SK-N-SH treated with all-trans-retinoic acid at 6 μM for 48 hours (cell line): ENCODE measurements at regions not wholly inside any gene's neighbourhood (a gene's known extent, or its start where the extent isn't known, plus 50 kb on each side); places are given as distances from the start of the nearest gene placed in this dataset.

Experiments used
- ATAC-seq: fragments of 200-7000 bp; cut with Tn5 transposase; 3 replicates; pipeline ENCODE4 v1.9.1; 2020; ENCODE audit warnings: mild to moderate bottlenecking, moderate library complexity
- ARNTL ChIP-seq: fragments of 450-650 bp; formaldehyde crosslinking; IDR thresholded peaks from 2 replicates; pipeline ENCODE4 v1.5.0; 2020; ENCODE audit warnings: low read depth, mild to moderate bottlenecking, moderate library complexity, borderline replicate concordance
- BACH2 ChIP-seq: fragments of 250-450 bp; sonication (Bioruptor Pico); IDR thresholded peaks from 2 replicates; pipeline ENCODE4 v1.9.0; 2021; ENCODE audit warnings: mild to moderate bottlenecking, borderline replicate concordance
- CSDC2 ChIP-seq: fragments of 250-450 bp; sonication (Bioruptor Pico); IDR thresholded peaks from 2 replicates; pipeline ENCODE4 v1.5.0; 2020; ENCODE audit warnings: mild to moderate bottlenecking, moderate library complexity
- GLIS3 ChIP-seq: fragments of 250-450 bp; sonication (Bioruptor Pico); IDR thresholded peaks from 2 replicates; pipeline ENCODE4 v1.5.0; 2020; ENCODE audit warnings: mild to moderate bottlenecking, moderate library complexity
- OSR1 ChIP-seq: fragments of 250-450 bp; sonication (Bioruptor Pico); IDR thresholded peaks from 2 replicates; pipeline ENCODE4 v1.8.0; 2022; ENCODE audit warnings: moderate library complexity, mild to moderate bottlenecking, inconsistent platforms
- PATZ1 ChIP-seq: fragments of 250-450 bp; sonication (Bioruptor Pico); IDR thresholded peaks from 2 replicates; pipeline ENCODE4 v1.8.0; 2020; ENCODE audit warnings: mild to moderate bottlenecking, moderate library complexity, borderline replicate concordance
- POU6F1 ChIP-seq: fragments of 250-450 bp; sonication (Bioruptor Pico); IDR thresholded peaks from 2 replicates; pipeline ENCODE4 v1.8.0; 2021; ENCODE audit warnings: low read depth, mild to moderate bottlenecking, moderate library complexity, borderline replicate concordance
- PPARA ChIP-seq: fragments of 250-450 bp; sonication (Bioruptor Pico); IDR thresholded peaks from 2 replicates; pipeline ENCODE4 v1.5.0; 2020; ENCODE audit warnings: mild to moderate bottlenecking, borderline replicate concordance
- RARB ChIP-seq: fragments of 250-450 bp; sonication (Bioruptor Pico); IDR thresholded peaks from 2 replicates; pipeline ENCODE4 v1.8.0; 2021; ENCODE audit warnings: mild to moderate bottlenecking, moderate library complexity
- SNAI2 ChIP-seq: fragments of 250-450 bp; sonication (Bioruptor Pico); IDR thresholded peaks from 2 replicates; pipeline ENCODE4 v1.5.0; 2020; ENCODE audit warnings: mild to moderate bottlenecking, moderate library complexity
- TCF4 ChIP-seq: fragments of 250-450 bp; sonication (Bioruptor Pico); IDR thresholded peaks from 2 replicates; pipeline ENCODE4 v1.8.0; 2021; ENCODE audit warnings: mild to moderate bottlenecking, moderate library complexity, borderline replicate concordance
- TOX ChIP-seq: fragments of 250-450 bp; sonication (Bioruptor Pico); IDR thresholded peaks from 2 replicates; pipeline ENCODE4 v1.8.0; 2021; ENCODE audit warnings: mild to moderate bottlenecking, moderate library complexity, borderline replicate concordance
- TSHZ2 ChIP-seq: fragments of 250-450 bp; sonication (Bioruptor Pico); IDR thresholded peaks from 2 replicates; pipeline ENCODE4 v1.5.0; 2020; ENCODE audit warnings: mild to moderate bottlenecking, moderate library complexity
- ZC3H10 ChIP-seq: fragments of 250-450 bp; sonication (Bioruptor Pico); IDR thresholded peaks from 2 replicates; pipeline ENCODE4 v1.5.1; 2021; ENCODE audit warnings: mild to moderate bottlenecking, moderate library complexity
- ZFP3 ChIP-seq: fragments of 250-450 bp; sonication (Bioruptor Pico); IDR thresholded peaks from 2 replicates; pipeline ENCODE4 v1.5.0; 2020; ENCODE audit warnings: mild to moderate bottlenecking, moderate library complexity
- ZFP30 ChIP-seq: fragments of 450-650 bp; formaldehyde crosslinking; IDR thresholded peaks from 2 replicates; pipeline ENCODE4 v1.5.0; 2022; ENCODE audit warnings: mild to moderate bottlenecking, moderate library complexity
- ZNF565 ChIP-seq: fragments of 450-650 bp; formaldehyde crosslinking; conservative IDR thresholded peaks from 2 replicates; pipeline ENCODE4 v1.5.0; 2020; ENCODE audit warnings: low read depth, mild to moderate bottlenecking, moderate library complexity
- ZNF70 ChIP-seq: fragments of 450-650 bp; formaldehyde crosslinking; IDR thresholded peaks from 2 replicates; pipeline ENCODE4 v1.5.0; 2020; ENCODE audit warnings: mild to moderate bottlenecking, moderate library complexity
- ZNF8 ChIP-seq: fragments of 450-650 bp; formaldehyde crosslinking; IDR thresholded peaks from 2 replicates; pipeline ENCODE4 v1.5.0; 2020; ENCODE audit warnings: mild to moderate bottlenecking, moderate library complexity

GRCh38 chr20:9966966-9967365, 67.8 kb upstream of the ANKEF1 start:
- TF ChIP-seq TCF4 (CRISPR knock-in tag) (no peak), PATZ1 (CRISPR knock-in tag) (no peak), BACH2 (CRISPR knock-in tag) (no peak), SNAI2 (CRISPR knock-in tag) (no peak), ZFP30 (CRISPR knock-in tag) (no peak)
- ATAC-seq: peak; percentile 63; the same call in 2 of the 3 replicates

GRCh38 chr20:9963029-9963428, 71.8 kb upstream of the ANKEF1 start:
- TF ChIP-seq TOX (CRISPR knock-in tag): no peak
- TF ChIP-seq OSR1: no peak
- no peak for TF ChIP-seq ZFP30 (CRISPR knock-in tag)
- no peak for TF ChIP-seq SNAI2 (CRISPR knock-in tag)
- no peak for TF ChIP-seq CSDC2 (CRISPR knock-in tag)
- TF ChIP-seq GLIS3 (CRISPR knock-in tag): no peak
- ATAC-seq: no peak

- TF ChIP-seq ZFP3 (CRISPR knock-in tag) (no peak), GLIS3 (CRISPR knock-in tag) (no peak), CSDC2 (CRISPR knock-in tag) (no peak), ZNF565 (no peak), BACH2 (CRISPR knock-in tag) (no peak), TSHZ2 (no peak), TOX (CRISPR knock-in tag) (no peak), RARB (CRISPR knock-in tag) (no peak), PATZ1 (CRISPR knock-in tag) (no peak), ZNF70 (CRISPR knock-in tag) (no peak), ZNF8 (CRISPR knock-in tag) (no peak), ZC3H10 (CRISPR knock-in tag) (no peak), ARNTL (CRISPR knock-in tag) (no peak), PPARA (CRISPR knock-in tag) (no peak), POU6F1 (no peak), SNAI2 (CRISPR knock-in tag) (no peak)
These were observed 76.1 kb upstream of the ANKEF1 start for GRCh38 chr20:9958693-9959092.

GRCh38 chr20:9955646-9956045, 79.1 kb upstream of the ANKEF1 start:
- TF ChIP-seq TOX (CRISPR knock-in tag) (no peak), ZFP30 (CRISPR knock-in tag) (no peak), BACH2 (CRISPR knock-in tag) (no peak), SNAI2 (CRISPR knock-in tag) (no peak)
- ATAC-seq: peak; percentile 25; the same call in 1 of the 3 replicates

More at GRCh38 chr20:9958693-9959092, 76.1 kb upstream of the ANKEF1 start:
- ATAC-seq: no peak
